Neural progenitor cell (in vitro differentiated cells): ENCODE measurements at regions not wholly inside any gene's neighbourhood (a gene's known extent, or its start where the extent isn't known, plus 50 kb on each side); places are given as distances from the start of the nearest gene placed in this dataset.

Source experiments
- DNase-seq: peaks from one replicate; pipeline ENCODE4 v3.0.0-alpha.2; 2016; ENCODE audit warnings: low spot score
- H2AFZ ChIP-seq: fragments of 200-600 bp; sonication (generic); replicated peaks from 2 replicates; pipeline ENCODE4 v1.6.1; 2016; ENCODE audit warnings: antibody characterized with exemption
- H3F3A ChIP-seq: fragments of 200-600 bp; sonication (generic); 2 replicates; pipeline ENCODE4 v1.6.1; 2016; ENCODE audit warnings: antibody characterized with exemption, low read depth
- H3K27ac ChIP-seq: fragments of 200-600 bp; sonication (generic); 2 replicates; pipeline ENCODE4 v1.5.1; 2016; ENCODE audit warnings: mild to moderate bottlenecking
- H3K27me3 ChIP-seq: fragments of 200-600 bp; sonication (generic); 2 replicates; pipeline ENCODE4 v1.6.1; 2016; ENCODE audit warnings: mild to moderate bottlenecking, moderate library complexity
- H3K36me3 ChIP-seq: fragments of 200-600 bp; sonication (generic); 2 replicates; pipeline ENCODE4 v1.5.1; 2016
- H3K4me1 ChIP-seq: fragments of 200-600 bp; sonication (generic); 2 replicates; pipeline ENCODE4 v1.6.1; 2016; ENCODE audit warnings: mixed run types
- H3K4me2 ChIP-seq: fragments of 200-600 bp; sonication (generic); 2 replicates; pipeline ENCODE4 v1.6.1; 2016
- H3K4me3 ChIP-seq: fragments of 200-600 bp; sonication (generic); 2 replicates; pipeline ENCODE4 v1.5.1; 2016
- H3K79me2 ChIP-seq: fragments of 200-600 bp; sonication (generic); 2 replicates; pipeline ENCODE4 v1.6.1; 2016; ENCODE audit warnings: low read depth
- H3K9ac ChIP-seq: fragments of 200-600 bp; sonication (generic); 2 replicates; pipeline ENCODE4 v1.6.1; 2016
- H3K9me3 ChIP-seq: fragments of 200-600 bp; sonication (generic); 2 replicates; pipeline ENCODE4 v1.5.1; 2016; ENCODE audit warnings: low read depth
- H4K20me1 ChIP-seq: fragments of 200-600 bp; sonication (generic); 2 replicates; pipeline ENCODE4 v1.6.1; 2016; ENCODE audit warnings: low read depth
- H3K27ac Mint-ChIP-seq: 3 replicates; pipeline ENCODE4 v1.8.0; 2021; ENCODE audit warnings: mixed read lengths
- H3K27me3 Mint-ChIP-seq: 2 replicates; pipeline ENCODE4 v1.8.0; 2022; ENCODE audit warnings: low read depth, mild to moderate bottlenecking, inconsistent platforms, moderate library complexity, mixed read lengths; ENCODE audit not compliant: insufficient read depth
- H3K36me3 Mint-ChIP-seq: 3 replicates; pipeline ENCODE4 v1.8.0; 2021; ENCODE audit warnings: mixed read lengths
- H3K4me1 Mint-ChIP-seq: 3 replicates; pipeline ENCODE4 v1.8.0; 2021; ENCODE audit warnings: mixed read lengths
- H3K4me3 Mint-ChIP-seq: 3 replicates; pipeline ENCODE4 v1.8.0; 2021; ENCODE audit warnings: mild to moderate bottlenecking, moderate library complexity, mixed read lengths
- H3K9me3 Mint-ChIP-seq: 3 replicates; pipeline ENCODE4 v1.8.0; 2020; ENCODE audit warnings: mixed read lengths
- EZH2 ChIP-seq: fragments of 200-600 bp; sonication (generic); IDR thresholded peaks from 2 replicates; pipeline ENCODE4 v1.6.1; 2017; ENCODE audit warnings: antibody characterized with exemption, mild to moderate bottlenecking, moderate library complexity
- EZH2phosphoT487 ChIP-seq: fragments of 200-600 bp; sonication (generic); IDR thresholded peaks from 2 replicates; pipeline ENCODE4 v1.6.1; 2017; ENCODE audit warnings: antibody characterized with exemption
- TF ChIP-seq, protein P1 (sequence below): fragments of 200-600 bp; sonication (generic); IDR thresholded peaks from 2 replicates; pipeline ENCODE4 v1.5.1; 2017; ENCODE audit warnings: antibody characterized with exemption, mild to moderate bottlenecking

DNA sequence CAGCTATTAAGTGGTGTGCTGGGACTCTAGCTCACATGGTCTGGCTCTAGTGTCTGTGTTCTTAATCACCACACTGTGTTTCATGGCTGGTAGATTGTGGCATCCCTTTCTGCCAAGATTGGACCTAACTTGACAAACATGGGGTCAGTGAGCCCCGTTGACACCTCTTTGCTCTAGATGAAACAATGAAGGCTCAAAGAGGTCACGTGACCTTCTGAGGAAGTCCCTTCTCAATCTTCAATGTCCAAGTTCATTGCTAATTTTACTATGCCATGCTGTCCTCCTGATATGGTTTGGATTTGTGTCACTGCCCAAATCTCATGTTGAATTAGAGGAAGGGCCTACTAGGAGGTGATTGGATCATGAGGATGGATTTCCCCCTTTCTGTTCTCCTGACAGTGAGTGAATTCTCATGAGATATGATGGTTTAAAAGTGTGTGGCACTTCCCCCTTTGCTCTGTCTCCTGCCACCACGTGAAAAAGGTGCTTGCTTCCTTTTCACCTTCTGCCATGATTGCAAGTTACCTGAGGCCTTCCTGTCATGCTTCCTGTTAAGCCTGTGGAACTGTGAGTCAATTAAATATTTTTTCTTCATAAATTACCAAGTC lies 177.8 kb upstream of the MYLIP start:
- no peak overlapping the region for H3K9ac ChIP-seq
- no peaks in the 10 kb centered on the region for H4K20me1 ChIP-seq
- TF ChIP-seq EZH2phosphoT487 (no peak), EZH2 (no peak)
- TF ChIP-seq, protein P1, sequence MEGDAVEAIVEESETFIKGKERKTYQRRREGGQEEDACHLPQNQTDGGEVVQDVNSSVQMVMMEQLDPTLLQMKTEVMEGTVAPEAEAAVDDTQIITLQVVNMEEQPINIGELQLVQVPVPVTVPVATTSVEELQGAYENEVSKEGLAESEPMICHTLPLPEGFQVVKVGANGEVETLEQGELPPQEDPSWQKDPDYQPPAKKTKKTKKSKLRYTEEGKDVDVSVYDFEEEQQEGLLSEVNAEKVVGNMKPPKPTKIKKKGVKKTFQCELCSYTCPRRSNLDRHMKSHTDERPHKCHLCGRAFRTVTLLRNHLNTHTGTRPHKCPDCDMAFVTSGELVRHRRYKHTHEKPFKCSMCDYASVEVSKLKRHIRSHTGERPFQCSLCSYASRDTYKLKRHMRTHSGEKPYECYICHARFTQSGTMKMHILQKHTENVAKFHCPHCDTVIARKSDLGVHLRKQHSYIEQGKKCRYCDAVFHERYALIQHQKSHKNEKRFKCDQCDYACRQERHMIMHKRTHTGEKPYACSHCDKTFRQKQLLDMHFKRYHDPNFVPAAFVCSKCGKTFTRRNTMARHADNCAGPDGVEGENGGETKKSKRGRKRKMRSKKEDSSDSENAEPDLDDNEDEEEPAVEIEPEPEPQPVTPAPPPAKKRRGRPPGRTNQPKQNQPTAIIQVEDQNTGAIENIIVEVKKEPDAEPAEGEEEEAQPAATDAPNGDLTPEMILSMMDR = no peak
- peaks cover 7% of the 10 kb centered on the region for H3K4me1 ChIP-seq
- Mint-ChIP-seq H3K4me3 (no peak overlapping the region), H3K9me3 (no peaks in the 10 kb centered on the region), H3K4me1 (peaks cover 19% of the 10 kb centered on the region), H3K27me3 (peaks cover 3% of the 10 kb centered on the region), H3K36me3 (no peaks in the 10 kb centered on the region), H3K27ac (no peak overlapping the region)
- no peak for DNase-seq
- no peak overlapping the region for H3K27ac ChIP-seq
- no peaks in the 10 kb centered on the region for H3K9me3 ChIP-seq
- H3K79me2 ChIP-seq = no peaks in the 10 kb centered on the region
- no peaks in the 10 kb centered on the region for H3F3A ChIP-seq
- no peak overlapping the region for H3K4me3 ChIP-seq
- no peak overlapping the region for H2AFZ ChIP-seq
- H3K4me2 ChIP-seq = no peak overlapping the region
- no peaks in the 10 kb centered on the region for H3K27me3 ChIP-seq
- no peaks in the 10 kb centered on the region for H3K36me3 ChIP-seq

DNA sequence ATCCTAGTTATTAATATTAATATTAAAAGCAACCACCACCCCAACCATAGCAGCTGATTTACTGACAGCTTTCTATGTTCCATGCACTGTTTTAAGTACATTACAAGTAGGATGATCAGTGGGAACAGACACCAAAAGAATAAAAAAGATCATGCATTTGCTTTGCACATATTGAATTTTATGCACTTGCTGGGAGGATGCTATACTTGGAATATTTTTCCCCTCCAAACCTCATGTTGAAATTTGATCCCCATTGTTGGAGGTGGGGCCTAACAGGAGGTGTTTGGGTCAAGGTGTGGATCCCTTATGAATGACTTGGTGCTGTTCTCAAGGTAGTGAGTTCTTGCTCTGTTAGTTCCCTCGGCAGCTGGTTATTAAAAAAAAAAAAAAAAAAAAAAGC lies 178.9 kb upstream of the MYLIP start:
- Mint-ChIP-seq H3K9me3 (no peaks in the 10 kb centered on the region), H3K27ac (no peak overlapping the region), H3K27me3 (peaks cover 3% of the 10 kb centered on the region), H3K4me1 (peaks cover 16% of the 10 kb centered on the region), H3K36me3 (no peaks in the 10 kb centered on the region), H3K4me3 (no peak overlapping the region)
- TF ChIP-seq EZH2phosphoT487 (no peak), EZH2 (no peak)
- TF ChIP-seq, protein P1 = no peak
- Histone ChIP-seq H3K4me1 (peaks cover 7% of the 10 kb centered on the region), H3K27ac (no peak overlapping the region), H3K9ac (no peak overlapping the region), H3K36me3 (no peaks in the 10 kb centered on the region), H3K79me2 (no peaks in the 10 kb centered on the region), H3K4me2 (no peak overlapping the region), H4K20me1 (no peaks in the 10 kb centered on the region), H3K4me3 (no peak overlapping the region), H3F3A (no peaks in the 10 kb centered on the region), H3K27me3 (no peaks in the 10 kb centered on the region), H2AFZ (no peak overlapping the region), H3K9me3 (no peaks in the 10 kb centered on the region)
- DNase-seq = no peak

DNA sequence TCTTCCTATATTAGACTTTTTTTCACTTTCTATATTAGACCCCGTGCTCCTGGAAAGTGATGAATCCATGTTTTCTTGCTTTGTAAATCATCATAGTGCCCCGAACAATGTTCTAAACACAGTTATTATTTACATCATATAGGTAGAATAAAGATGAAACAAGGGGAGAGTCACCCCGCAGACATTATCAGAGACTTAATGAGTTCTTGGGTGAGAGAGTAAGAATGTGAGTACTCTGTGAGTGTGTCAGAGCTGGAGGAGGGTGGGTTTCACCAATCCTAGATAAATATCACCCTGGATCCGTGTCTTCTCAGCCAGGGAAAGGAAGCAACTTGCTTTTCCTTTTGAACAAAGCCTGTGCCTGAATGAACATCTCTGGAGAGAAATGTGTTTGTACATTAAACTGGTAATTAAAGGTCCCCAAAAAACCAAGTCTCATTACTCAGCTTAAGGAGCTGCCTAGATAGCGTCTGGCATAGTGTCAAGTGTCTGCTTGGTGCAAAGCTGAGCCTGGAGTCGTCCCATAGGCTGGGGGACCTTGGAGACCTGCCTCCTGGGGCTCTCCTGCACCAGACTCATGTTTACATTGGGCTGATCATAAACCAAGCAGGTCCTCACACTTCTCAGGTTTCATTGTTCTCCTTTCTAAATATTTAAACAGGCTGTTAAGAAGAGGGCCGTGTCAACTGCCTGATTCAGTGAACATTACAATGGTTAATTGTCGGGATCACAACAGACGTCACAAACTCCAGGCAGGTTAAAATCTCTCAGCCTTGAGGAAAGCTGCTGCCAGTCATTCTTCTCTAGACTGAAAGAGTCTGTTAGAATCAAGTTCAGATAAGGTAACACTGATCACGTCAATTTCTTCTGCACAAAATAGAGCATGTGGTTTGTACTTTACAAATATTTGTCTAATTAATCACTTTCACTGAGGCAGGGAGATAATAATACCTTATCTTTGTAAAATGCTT lies 179.7 kb upstream of the MYLIP start:
- Mint-ChIP-seq H3K9me3 (no peaks in the 10 kb centered on the region), H3K27me3 (peaks cover 3% of the 10 kb centered on the region), H3K4me3 (no peak overlapping the region), H3K36me3 (no peaks in the 10 kb centered on the region), H3K4me1 (peaks cover 16% of the 10 kb centered on the region), H3K27ac (no peak overlapping the region)
- no peaks in the 10 kb centered on the region for H3K27me3 ChIP-seq
- no peaks in the 10 kb centered on the region for H4K20me1 ChIP-seq
- no peak for TF ChIP-seq EZH2phosphoT487
- TF ChIP-seq, protein P1 = no peak
- TF ChIP-seq EZH2 = no peak
- no peak for DNase-seq
- no peaks in the 10 kb centered on the region for H3F3A ChIP-seq
- peak overlapping the region; percentile 60 for H2AFZ ChIP-seq
- no peak overlapping the region for H3K4me3 ChIP-seq
- no peaks in the 10 kb centered on the region for H3K79me2 ChIP-seq
- no peaks in the 10 kb centered on the region for H3K9me3 ChIP-seq
- no peaks in the 10 kb centered on the region for H3K36me3 ChIP-seq
- no peak overlapping the region for H3K9ac ChIP-seq
- H3K27ac ChIP-seq = no peak overlapping the region
- no peak overlapping the region for H3K4me2 ChIP-seq
- H3K4me1 ChIP-seq = peaks cover 7% of the 10 kb centered on the region
